Astrocyte (in vitro differentiated cells and primary cell): ENCODE measurements at regions not wholly inside any gene's neighbourhood (a gene's known extent, or its start where the extent isn't known, plus 50 kb on each side); places are given as distances from the start of the nearest gene placed in this dataset.

Experiments
- CTCF ChIP-seq: IDR thresholded peaks from 2 replicates; pipeline ENCODE4 v1.5.1; 2011; ENCODE audit warnings: low read depth, mild to moderate bottlenecking, inconsistent platforms, low read length, moderate library complexity; ENCODE audit not compliant: insufficient read depth
- EZH2 ChIP-seq: IDR thresholded peaks from 2 replicates; pipeline ENCODE4 v1.6.1; 2012; ENCODE audit warnings: mild to moderate bottlenecking, low read length, inconsistent platforms; ENCODE audit not compliant: insufficient read depth

DNA sequence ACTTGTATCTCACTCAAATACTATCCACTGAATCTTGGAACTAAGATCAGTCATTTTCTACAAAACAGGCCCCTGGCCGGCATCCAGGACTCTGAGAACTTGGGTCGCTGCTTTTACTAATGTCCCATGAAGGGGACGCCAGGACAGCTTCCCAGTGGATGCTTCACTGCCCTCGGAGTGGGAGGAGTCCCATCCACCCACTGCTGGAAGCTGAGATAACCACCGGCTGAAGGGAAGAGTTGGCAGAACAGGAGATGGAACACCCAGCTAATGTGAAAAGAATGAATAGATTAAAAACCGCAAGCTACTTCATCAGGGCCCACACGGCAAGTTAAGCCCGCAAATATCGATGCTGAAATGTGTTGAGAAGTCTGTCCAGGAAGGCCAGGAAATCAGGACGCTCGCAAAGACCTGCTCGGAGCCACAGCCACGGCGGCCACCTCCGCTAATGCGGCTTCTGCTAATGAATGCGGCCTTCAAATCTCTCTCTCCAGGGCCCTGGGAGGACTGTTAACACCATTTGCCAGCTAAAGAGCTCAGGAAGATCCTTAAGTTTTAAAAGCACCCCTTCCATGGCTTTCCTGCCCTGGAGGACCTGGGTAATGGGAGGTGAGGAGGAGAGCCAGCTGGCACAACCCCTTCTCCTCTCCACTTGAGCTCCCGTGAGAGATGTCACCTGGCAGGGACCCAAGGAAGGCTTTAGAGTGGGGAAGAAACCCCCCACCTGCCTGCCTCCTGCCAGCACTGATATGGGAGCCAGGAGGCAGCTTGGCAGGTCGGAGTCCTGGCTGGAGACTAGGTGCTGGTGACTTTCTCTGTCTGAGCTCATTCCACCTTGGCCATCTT lies 226.6 kb upstream of the RPL38 start:
- TF ChIP-seq CTCF (no peak), EZH2 (no peak)
